ENCODE measurements at regions not wholly inside any gene's neighbourhood (a gene's known extent, or its start where the extent isn't known, plus 50 kb on each side); places are given as distances from the start of the nearest gene placed in this dataset.

DNA sequence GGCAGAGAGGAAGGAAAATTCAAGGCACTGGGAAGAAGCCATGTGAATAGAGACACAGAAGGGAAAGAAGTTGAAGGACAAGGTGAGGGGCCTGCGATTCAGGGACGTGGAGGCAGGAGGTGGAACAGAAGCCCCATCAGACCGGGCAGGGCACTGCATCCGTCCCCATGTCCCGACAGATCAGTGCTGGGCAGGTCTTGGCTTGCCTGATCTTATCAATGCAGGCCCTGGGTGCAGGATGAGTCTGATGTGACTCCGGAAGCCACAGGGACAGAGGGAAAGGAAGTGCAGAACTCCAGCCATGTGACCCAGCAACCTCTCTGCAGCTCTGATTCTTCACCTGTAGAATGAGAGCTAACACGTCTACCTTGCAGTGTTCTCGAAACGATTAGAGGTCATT lies 136.2 kb upstream of the CTBP2 start:
- Mint-ChIP-seq H3K4me1 (ENCODE audit: low read depth) (no peaks in the 10 kb centered on the region), H3K4me3 (no peak overlapping the region), H3K27ac (no peak overlapping the region), H3K36me3 (ENCODE audit: low read depth) (no peaks in the 10 kb centered on the region), H3K27me3 (ENCODE audit: low read depth) (no peaks in the 10 kb centered on the region), H3K9me3 (ENCODE audit: insufficient read depth) (no peaks in the 10 kb centered on the region)
- DNase-seq (no peak), ATAC-seq (no peak)
- ChIA-PET CTCF (no interaction called here), POLR2A (no interaction called here)

GRCh38 chr10:125294109-125294508 lies 133.7 kb upstream of the CTBP2 start:
- ChIA-PET POLR2A (no interaction called here), CTCF (no interaction called here)
- Mint-ChIP-seq H3K27me3 (ENCODE audit: low read depth) (no peaks in the 10 kb centered on the region), H3K27ac (no peak overlapping the region), H3K9me3 (ENCODE audit: insufficient read depth) (no peaks in the 10 kb centered on the region), H3K4me3 (no peak overlapping the region), H3K4me1 (ENCODE audit: low read depth) (no peaks in the 10 kb centered on the region), H3K36me3 (ENCODE audit: low read depth) (no peaks in the 10 kb centered on the region)
- ATAC-seq = no peak
- no peak for DNase-seq

GRCh38 chr10:125291836-125292235 lies 131.5 kb upstream of the CTBP2 start:
- H3K4me3 Mint-ChIP-seq = no peak overlapping the region
- DNase-seq (no peak), ATAC-seq (no peak)
- H3K9me3 Mint-ChIP-seq (ENCODE audit: insufficient read depth) = no peaks in the 10 kb centered on the region
- H3K36me3 Mint-ChIP-seq (ENCODE audit: low read depth) = no peaks in the 10 kb centered on the region
- H3K27me3 Mint-ChIP-seq (ENCODE audit: low read depth) = no peaks in the 10 kb centered on the region
- H3K27ac Mint-ChIP-seq = no peak overlapping the region
- ChIA-PET CTCF (no interaction called here), POLR2A (no interaction called here)
- no peaks in the 10 kb centered on the region for H3K4me1 Mint-ChIP-seq (ENCODE audit: low read depth)

GRCh38 chr10:125289461-125289860 lies 129.1 kb upstream of the CTBP2 start:
- no peak for DNase-seq
- Mint-ChIP-seq H3K36me3 (ENCODE audit: low read depth) (no peaks in the 10 kb centered on the region), H3K4me1 (ENCODE audit: low read depth) (no peaks in the 10 kb centered on the region), H3K9me3 (ENCODE audit: insufficient read depth) (no peaks in the 10 kb centered on the region), H3K27ac (no peak overlapping the region), H3K4me3 (no peak overlapping the region), H3K27me3 (ENCODE audit: low read depth) (no peaks in the 10 kb centered on the region)
- POLR2A ChIA-PET = no interaction called here
- CTCF ChIA-PET = no interaction called here
- ATAC-seq = no peak

- DNase-seq (no peak), ATAC-seq (no peak)
- ChIA-PET CTCF (no interaction called here), POLR2A (no interaction called here)
- Mint-ChIP-seq H3K27ac (no peak overlapping the region), H3K9me3 (ENCODE audit: insufficient read depth) (no peaks in the 10 kb centered on the region), H3K27me3 (ENCODE audit: low read depth) (peaks cover 2% of the 10 kb centered on the region), H3K36me3 (ENCODE audit: low read depth) (no peaks in the 10 kb centered on the region), H3K4me1 (ENCODE audit: low read depth) (no peaks in the 10 kb centered on the region), H3K4me3 (no peak overlapping the region)
Measured at GRCh38 chr10:125284875-125285597, 124.7 kb upstream of the CTBP2 start.

DNA sequence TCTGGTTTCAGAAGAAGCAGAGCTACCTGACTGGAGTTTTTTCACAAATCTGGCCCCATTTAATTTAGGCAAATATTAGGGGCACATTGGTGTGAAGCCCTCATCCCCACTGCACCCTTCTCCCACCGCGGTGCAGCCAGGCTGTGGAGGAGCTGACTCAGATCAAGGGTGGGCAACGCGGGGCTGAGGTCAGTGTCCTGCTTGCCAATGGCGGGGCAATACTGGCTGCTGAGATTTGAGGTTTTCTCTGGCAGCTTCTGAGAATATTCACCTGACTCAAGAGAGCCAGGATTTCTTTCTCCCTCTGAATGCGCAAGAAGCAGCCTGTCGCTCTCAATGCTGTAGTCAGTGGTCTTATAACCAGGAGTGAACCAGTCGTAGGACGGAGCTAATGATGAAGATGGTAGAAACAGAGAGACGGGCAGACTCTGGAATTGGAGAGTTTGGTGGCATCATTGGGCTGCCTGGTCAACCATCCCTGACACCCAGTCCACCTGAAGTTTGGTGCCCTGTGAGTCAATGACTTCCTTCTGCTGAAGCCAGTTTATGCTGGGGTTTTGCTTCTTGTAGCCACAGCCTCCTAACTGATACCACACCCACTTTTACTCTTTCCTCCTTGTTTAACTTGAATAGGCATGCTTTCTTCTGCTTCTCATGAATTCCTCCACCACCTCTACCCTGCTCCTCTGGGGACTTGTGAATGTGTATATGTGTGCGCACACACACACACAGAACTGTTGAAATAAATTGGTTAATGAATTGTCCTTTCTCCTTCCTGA lies 123.7 kb upstream of the CTBP2 start:
- Mint-ChIP-seq H3K4me3 (no peak overlapping the region), H3K36me3 (ENCODE audit: low read depth) (no peaks in the 10 kb centered on the region), H3K27me3 (ENCODE audit: low read depth) (peaks cover 2% of the 10 kb centered on the region), H3K27ac (no peak overlapping the region), H3K9me3 (ENCODE audit: insufficient read depth) (no peaks in the 10 kb centered on the region), H3K4me1 (ENCODE audit: low read depth) (no peaks in the 10 kb centered on the region)
- ChIA-PET CTCF (no interaction called here), POLR2A (no interaction called here)
- DNase-seq (no peak), ATAC-seq (no peak)

DNA sequence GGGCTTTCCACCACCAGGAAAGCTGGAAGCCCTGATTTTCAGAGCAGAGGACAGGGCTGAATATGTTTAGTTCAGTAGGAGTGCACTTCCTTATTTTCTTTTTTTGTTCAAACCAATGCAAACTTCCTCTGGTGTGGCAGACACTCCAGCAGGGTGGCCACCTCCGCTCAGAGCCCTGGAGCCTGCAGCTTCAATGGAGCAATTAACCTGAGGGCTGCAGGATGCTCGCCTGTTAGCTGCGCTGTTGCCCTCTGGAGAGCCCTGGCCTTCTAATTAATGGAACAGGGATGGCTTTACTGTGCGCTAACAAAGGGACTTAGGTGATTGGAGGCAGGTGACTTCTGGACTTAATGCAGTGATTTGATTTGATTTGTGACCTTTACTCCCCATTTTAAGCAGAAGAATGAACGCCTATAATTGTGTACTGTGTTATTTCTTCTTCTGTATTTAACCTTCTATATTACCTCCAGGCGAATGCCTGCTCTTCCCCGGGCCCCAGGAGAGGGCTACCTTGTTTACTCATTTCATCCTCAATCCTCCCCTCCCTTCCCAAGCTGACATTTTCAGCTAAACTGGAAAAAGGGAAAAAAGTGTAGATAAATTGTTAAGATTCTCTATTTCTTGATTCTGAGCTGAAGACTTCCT lies 123.0 kb upstream of the CTBP2 start:
- ATAC-seq = no peak
- POLR2A ChIA-PET = no interaction called here

DNA sequence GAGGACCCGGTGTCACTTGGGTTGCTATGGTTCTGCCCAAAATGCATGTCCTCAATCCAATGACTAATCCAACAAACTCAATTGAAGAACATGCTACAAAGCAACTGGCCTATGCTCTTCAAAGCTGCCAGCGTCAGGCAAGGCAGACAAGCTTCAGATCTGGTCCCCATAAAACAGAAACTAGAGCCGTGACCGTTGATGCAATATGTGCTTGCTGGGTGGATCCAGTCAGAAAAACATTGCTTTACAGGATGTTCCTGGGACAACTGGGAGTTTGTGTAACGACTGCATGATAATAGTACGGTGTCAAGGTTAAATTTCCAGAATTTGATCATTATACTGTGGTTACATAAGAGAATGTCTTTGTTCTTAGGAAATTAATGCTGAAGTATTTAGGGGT lies 120.7 kb upstream of the CTBP2 start:
- no peaks in the 10 kb centered on the region for H3K9me3 Mint-ChIP-seq (ENCODE audit: insufficient read depth)

More for the DNA sequence above, 123.0 kb upstream of the CTBP2 start:
- H3K27me3 Mint-ChIP-seq (ENCODE audit: low read depth) = peaks cover 2% of the 10 kb centered on the region
- H3K27ac Mint-ChIP-seq = no peak overlapping the region
- CTCF ChIA-PET = no interaction called here
- no peaks in the 10 kb centered on the region for H3K4me1 Mint-ChIP-seq (ENCODE audit: low read depth)
- H3K4me3 Mint-ChIP-seq = no peak overlapping the region
- no peak for DNase-seq
- no peaks in the 10 kb centered on the region for H3K36me3 Mint-ChIP-seq (ENCODE audit: low read depth)
- H3K9me3 Mint-ChIP-seq (ENCODE audit: insufficient read depth) = no peaks in the 10 kb centered on the region

GRCh38 chr10:125276133-125276532 lies 115.8 kb upstream of the CTBP2 start:
- H3K9me3 Mint-ChIP-seq (ENCODE audit: insufficient read depth) = no peaks in the 10 kb centered on the region
- H3K27ac Mint-ChIP-seq = no peak overlapping the region
- CTCF ChIA-PET = no interaction called here
- DNase-seq = no peak
- no peaks in the 10 kb centered on the region for H3K27me3 Mint-ChIP-seq (ENCODE audit: low read depth)
- H3K36me3 Mint-ChIP-seq (ENCODE audit: low read depth) = no peaks in the 10 kb centered on the region
- no peak overlapping the region for H3K4me3 Mint-ChIP-seq
- no peaks in the 10 kb centered on the region for H3K4me1 Mint-ChIP-seq (ENCODE audit: low read depth)
- POLR2A ChIA-PET = no interaction called here
- no peak for ATAC-seq

More for the DNA sequence above, 120.7 kb upstream of the CTBP2 start:
- no peak for DNase-seq
- Mint-ChIP-seq H3K4me1 (ENCODE audit: low read depth) (no peaks in the 10 kb centered on the region), H3K27me3 (ENCODE audit: low read depth) (peaks cover 2% of the 10 kb centered on the region), H3K27ac (no peak overlapping the region), H3K4me3 (no peak overlapping the region), H3K36me3 (ENCODE audit: low read depth) (no peaks in the 10 kb centered on the region)
- CTCF ChIA-PET = no interaction called here
- POLR2A ChIA-PET = no interaction called here
- no peak for ATAC-seq

DNA sequence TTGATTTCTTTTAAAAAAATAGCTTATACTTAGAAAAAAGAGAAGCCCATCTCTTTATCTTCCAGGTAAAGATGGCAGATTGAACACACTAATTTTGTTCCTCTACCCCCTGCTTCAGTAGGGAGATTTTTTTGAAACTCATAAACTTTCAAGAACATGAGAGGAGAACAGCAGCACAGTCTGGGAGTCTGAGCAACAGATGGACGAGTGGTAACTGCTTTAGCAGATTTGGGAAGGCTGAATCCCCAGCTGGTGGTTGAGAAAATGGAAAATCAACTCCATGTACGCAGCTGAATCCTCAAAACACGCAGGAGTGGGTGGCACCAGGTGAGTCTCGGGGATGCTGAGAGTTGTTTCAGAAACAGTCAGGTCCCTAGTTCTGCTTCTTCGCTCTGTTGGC lies 114.6 kb upstream of the CTBP2 start:
- Mint-ChIP-seq H3K4me1 (ENCODE audit: low read depth) (no peaks in the 10 kb centered on the region), H3K27me3 (ENCODE audit: low read depth) (no peaks in the 10 kb centered on the region), H3K27ac (no peak overlapping the region), H3K36me3 (ENCODE audit: low read depth) (no peaks in the 10 kb centered on the region), H3K4me3 (no peak overlapping the region), H3K9me3 (ENCODE audit: insufficient read depth) (no peaks in the 10 kb centered on the region)
- ChIA-PET POLR2A (no interaction called here), CTCF (no interaction called here)
- ATAC-seq = no peak
- DNase-seq = no peak

DNA sequence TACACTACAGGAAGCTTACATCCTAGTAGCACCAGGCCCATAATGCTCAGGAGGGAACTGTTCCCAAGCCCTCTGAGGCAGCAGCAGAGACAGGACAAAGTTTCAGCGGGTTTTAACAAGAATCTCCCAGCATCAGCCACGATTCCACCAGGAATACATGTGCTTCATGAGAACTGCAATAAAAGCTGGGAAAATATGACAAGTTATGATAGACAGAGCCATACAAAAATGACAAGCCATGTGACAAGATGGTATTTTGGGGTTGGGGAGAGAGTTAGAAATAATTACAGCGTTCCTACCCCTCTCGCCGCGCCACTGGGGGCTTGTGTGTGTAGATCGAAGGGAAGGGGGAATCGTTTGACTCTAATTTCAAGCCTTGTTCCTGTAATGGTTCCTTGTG lies 112.7 kb upstream of the CTBP2 start:
- H3K27me3 Mint-ChIP-seq (ENCODE audit: low read depth) = no peaks in the 10 kb centered on the region
- ATAC-seq (no peak), DNase-seq (no peak)
- no peaks in the 10 kb centered on the region for H3K4me1 Mint-ChIP-seq (ENCODE audit: low read depth)
- ChIA-PET CTCF (no interaction called here), POLR2A (no interaction called here)
- H3K27ac Mint-ChIP-seq = no peak overlapping the region
- H3K4me3 Mint-ChIP-seq = no peak overlapping the region
- H3K9me3 Mint-ChIP-seq (ENCODE audit: insufficient read depth) = no peaks in the 10 kb centered on the region
- H3K36me3 Mint-ChIP-seq (ENCODE audit: low read depth) = no peaks in the 10 kb centered on the region

DNA sequence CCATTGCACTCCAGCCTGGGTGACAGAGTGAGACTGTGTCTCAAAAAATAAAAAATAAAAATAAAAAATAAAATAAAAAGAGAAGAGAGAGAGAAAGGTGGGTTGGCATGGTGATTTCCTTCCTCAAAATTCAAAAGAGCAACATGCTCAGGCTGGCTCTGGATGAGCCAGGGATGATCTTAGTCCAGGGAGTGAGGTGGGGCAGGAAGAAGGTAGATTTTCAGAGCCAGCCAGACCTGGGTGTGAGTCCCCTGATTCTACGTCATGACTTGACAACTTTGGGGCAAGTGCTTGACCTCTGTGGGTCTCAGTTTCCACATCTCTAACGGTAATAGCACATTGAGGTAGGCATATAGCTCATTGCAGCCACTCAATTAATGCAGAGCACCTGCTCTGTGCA lies 109.4 kb upstream of the CTBP2 start:
- no peak overlapping the region for H3K4me3 Mint-ChIP-seq
- ChIA-PET CTCF (no interaction called here), POLR2A (no interaction called here)
- H3K27ac Mint-ChIP-seq = no peak overlapping the region
- H3K36me3 Mint-ChIP-seq (ENCODE audit: low read depth) = no peaks in the 10 kb centered on the region
- no peak for ATAC-seq
- no peaks in the 10 kb centered on the region for H3K9me3 Mint-ChIP-seq (ENCODE audit: insufficient read depth)
- H3K4me1 Mint-ChIP-seq (ENCODE audit: low read depth) = no peaks in the 10 kb centered on the region
- H3K27me3 Mint-ChIP-seq (ENCODE audit: low read depth) = no peaks in the 10 kb centered on the region
- no peak for DNase-seq
